HG03521 (cell line): ENCODE measurements at regions not wholly inside any gene's neighbourhood (a gene's known extent, or its start where the extent isn't known, plus 50 kb on each side); places are given as distances from the start of the nearest gene placed in this dataset.
"Not testable (repeated sequence)": the region's sequence is repeated elsewhere in the genome, so short reads cannot be mapped to it uniquely, and the experiment has no call there.

ENCODE experiments used
- ATAC-seq: cut with Tn5 transposase; IDR thresholded peaks from one replicate; pipeline ENCODE4 v1.9.1; 2021; ENCODE audit warnings: mild to moderate bottlenecking, moderate library complexity; ENCODE audit not compliant: unreplicated experiment

- ATAC-seq, result no peak
Observed at GRCh38 chr6:119442776-119443184, 93.2 kb upstream of the MAN1A1 start.

- ATAC-seq, result no peak
Observed at GRCh38 chr6:119440953-119441352, 91.4 kb upstream of the MAN1A1 start.

GRCh38 chr6:119436583-119436982, 87.0 kb upstream of the MAN1A1 start:
- ATAC-seq, result no peak

GRCh38 chr6:119431799-119432198, 82.2 kb upstream of the MAN1A1 start:
- ATAC-seq, result no peak

- no peak for ATAC-seq
Observed at GRCh38 chr6:119430805-119431204, 81.2 kb upstream of the MAN1A1 start.

GRCh38 chr6:119428633-119429032, 79.1 kb upstream of the MAN1A1 start:
- no peak for ATAC-seq

GRCh38 chr6:119426619-119427018, 77.1 kb upstream of the MAN1A1 start:
- ATAC-seq, result no peak

- ATAC-seq, result no peak
Observed at GRCh38 chr6:119423996-119424395, 74.4 kb upstream of the MAN1A1 start.

GRCh38 chr6:119418084-119418483, 68.5 kb upstream of the MAN1A1 start:
- not testable (repeated sequence) for ATAC-seq

- ATAC-seq, result no peak
Observed at GRCh38 chr6:119407156-119407555, 57.6 kb upstream of the MAN1A1 start.

- not testable (repeated sequence) for ATAC-seq
Observed at GRCh38 chr6:119405114-119405513, 55.6 kb upstream of the MAN1A1 start.
